Right ventricle myocardium inferior (tissue), 1 donor: ENCODE measurements at regions not wholly inside any gene's neighbourhood (a gene's known extent, or its start where the extent isn't known, plus 50 kb on each side); places are given as distances from the start of the nearest gene placed in this dataset.

Experiments used
- ATAC-seq: fragments of 200-7000 bp; cut with Tn5 transposase; one replicate; pipeline ENCODE4 v1.9.1; 2020; ENCODE audit warnings: mild to moderate bottlenecking, moderate library complexity
- DNase-seq: peaks from one replicate; pipeline ENCODE4 v3.0.0; 2021; ENCODE audit errors: missing footprints
- intact Hi-C: fragments of 100-400 bp; cut with DNase I; formaldehyde crosslinking; loops from one replicate; pipeline ENCODE4 v1.11.0; 2022
- donor health status: DM: no; HTN: yes; CAD: no; lungs with severe emphysema.

DNA sequence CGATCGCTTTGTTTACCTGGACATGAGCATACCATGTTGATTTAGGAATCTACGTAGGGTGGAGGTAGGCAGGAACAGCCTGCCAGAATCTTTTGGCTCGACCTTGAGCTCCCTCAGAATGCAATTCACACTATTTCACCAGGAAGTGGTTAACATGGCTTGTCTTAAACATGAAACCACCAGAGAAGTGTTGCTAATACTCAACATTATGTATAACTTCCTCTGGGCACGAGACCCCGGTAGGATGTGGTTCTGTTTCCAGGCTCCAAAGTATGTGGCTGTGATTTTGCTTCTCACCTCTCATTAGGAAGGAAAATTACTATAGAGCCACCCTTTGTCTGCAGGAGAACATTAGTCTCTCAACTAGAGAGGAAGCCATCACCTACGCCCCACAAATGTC is 59.0 kb upstream of the VCX3B start:
- intact Hi-C loops = no loop called here
- ATAC-seq (no peak), DNase-seq (no peak)

DNA sequence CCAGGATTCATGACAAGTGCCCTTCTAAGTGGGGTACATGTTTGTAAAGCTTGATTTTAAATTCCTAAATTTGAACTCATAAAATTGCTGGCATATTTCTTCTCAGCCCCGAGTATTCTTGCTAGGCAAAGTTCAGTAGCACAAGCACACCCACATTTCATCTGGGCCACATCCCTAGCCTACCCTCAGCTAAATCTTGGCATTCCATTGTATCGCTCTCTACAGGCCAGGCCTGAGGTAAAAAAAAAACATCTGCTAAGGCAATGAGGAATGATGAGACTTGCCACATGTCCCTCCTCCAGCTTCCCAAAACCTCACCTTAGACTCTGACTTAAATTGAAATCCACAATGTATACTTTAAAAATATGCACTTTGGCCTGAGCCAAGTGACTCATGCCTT is 51.4 kb upstream of the VCX3B start:
- DNase-seq = no peak
- intact Hi-C loops = no loop called here
- no peak for ATAC-seq
